ENCODE measurements at regions not wholly inside any gene's neighbourhood (a gene's known extent, or its start where the extent isn't known, plus 50 kb on each side); places are given as distances from the start of the nearest gene placed in this dataset.

DNA sequence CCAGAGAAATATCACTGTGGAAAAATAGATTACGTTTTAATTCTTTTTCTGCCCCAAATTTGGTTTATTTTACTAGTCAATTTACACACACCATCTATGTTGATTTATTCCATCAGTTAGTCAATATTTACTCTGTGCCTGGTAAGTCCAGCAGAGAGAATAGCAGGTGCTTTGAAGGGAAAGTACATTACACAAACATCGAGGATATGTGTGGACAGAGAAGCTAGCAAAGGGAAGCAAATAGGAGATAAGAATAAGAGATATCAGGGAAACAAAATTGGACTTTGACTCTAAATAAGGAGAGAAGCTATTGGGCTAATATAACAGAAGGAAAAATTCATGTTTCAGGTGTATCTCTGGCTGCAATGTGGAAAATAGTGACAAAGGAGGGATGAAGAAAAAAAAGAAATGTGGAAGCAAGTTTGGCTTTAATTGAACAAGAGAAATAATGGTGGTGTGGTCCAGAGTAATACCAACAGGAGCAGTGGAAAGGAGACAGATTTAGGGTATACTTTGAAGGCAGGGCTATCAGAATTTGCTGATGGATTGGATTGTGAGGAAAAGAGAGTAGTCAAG is 587.7 kb upstream of the CDH6 start:
- H4K20me1 ChIP-seq: no peaks in the 10 kb centered on the region

DNA sequence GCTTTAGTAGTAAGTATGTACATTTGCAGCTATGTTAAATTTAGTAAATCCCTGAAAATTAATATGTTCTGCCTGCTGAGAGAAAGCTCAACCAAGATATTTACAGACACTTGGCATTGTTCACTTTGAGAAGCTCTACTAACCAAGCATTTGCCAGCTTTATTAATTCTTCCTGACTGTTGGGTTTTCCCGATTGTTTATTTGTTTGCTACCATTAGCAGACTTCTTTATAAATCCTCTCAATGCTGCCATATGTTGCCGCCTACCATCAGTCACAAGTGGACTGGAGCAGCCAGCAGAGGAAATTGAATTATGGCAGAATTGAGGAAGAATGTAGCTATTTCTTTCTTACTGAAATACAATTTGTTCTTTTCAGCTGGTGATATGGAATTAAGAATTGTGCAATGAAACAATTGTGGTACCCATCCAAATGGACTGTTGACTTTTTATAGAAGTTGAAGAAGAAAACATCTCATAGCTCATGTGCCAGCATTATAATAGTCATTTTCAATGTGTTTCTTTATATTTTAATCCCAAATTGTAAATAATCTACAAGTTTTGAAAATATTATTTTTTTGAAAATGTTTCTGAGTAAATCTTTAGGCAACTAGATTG is 588.7 kb upstream of the CDH6 start:
- no peak overlapping the region for H3K27ac ChIP-seq
- H3K27me3 ChIP-seq: no peaks in the 10 kb centered on the region
- no peaks in the 10 kb centered on the region for H4K20me1 ChIP-seq
- no peaks in the 10 kb centered on the region for H3K9me3 ChIP-seq
- H3K4me1 ChIP-seq: no peaks in the 10 kb centered on the region
- H3K4me3 ChIP-seq: no peak overlapping the region
- H3K36me3 ChIP-seq: no peaks in the 10 kb centered on the region
- no peak overlapping the region for H3K4me2 ChIP-seq
- no peak for TF ChIP-seq Cebpa-rat (IDR thresholded peaks at IDR 0.05)
- no peak overlapping the region for H3K9ac ChIP-seq

More for the DNA sequence above, 587.7 kb upstream of the CDH6 start:
- Histone ChIP-seq H3K4me1 (no peaks in the 10 kb centered on the region), H3K4me3 (no peak overlapping the region), H3K27ac (no peak overlapping the region), H3K4me2 (no peak overlapping the region), H3K9me3 (no peaks in the 10 kb centered on the region), H3K27me3 (no peaks in the 10 kb centered on the region), H3K9ac (no peak overlapping the region), H3K36me3 (no peaks in the 10 kb centered on the region)
- no peak for TF ChIP-seq Cebpa-rat (IDR thresholded peaks at IDR 0.05)

DNA sequence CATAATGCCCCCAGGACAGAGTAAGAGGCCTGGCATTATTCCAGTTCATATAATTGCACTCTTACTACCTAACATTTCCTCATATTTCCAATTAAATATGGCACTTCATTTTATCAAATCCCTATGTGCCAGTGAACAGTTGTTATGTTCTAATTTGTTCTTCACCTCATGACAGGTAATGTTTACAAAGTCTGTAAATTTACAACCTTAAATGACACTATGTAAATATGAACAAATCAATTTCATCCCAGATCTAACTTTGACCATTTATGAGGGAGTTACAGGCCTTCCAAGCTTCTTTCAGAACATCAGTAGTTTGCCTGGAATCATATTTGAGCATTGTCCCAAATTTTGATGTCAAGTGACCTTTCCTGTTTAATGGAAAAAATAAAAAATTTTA is 592.6 kb upstream of the CDH6 start:
- no peak overlapping the region for H3K9ac ChIP-seq
- H4K20me1 ChIP-seq: no peaks in the 10 kb centered on the region
- H3K9me3 ChIP-seq: 0 out of 2 replicates have a peak, but pooled peaks cover 3% of the 10 kb centered on the region
- no peak overlapping the region for H3K4me3 ChIP-seq
- TF ChIP-seq Cebpa-rat (IDR thresholded peaks at IDR 0.05): no peak
- no peak overlapping the region for H3K4me2 ChIP-seq
- H3K36me3 ChIP-seq: no peaks in the 10 kb centered on the region
- no peaks in the 10 kb centered on the region for H3K4me1 ChIP-seq
- H3K27ac ChIP-seq: no peak overlapping the region
- no peaks in the 10 kb centered on the region for H3K27me3 ChIP-seq

DNA sequence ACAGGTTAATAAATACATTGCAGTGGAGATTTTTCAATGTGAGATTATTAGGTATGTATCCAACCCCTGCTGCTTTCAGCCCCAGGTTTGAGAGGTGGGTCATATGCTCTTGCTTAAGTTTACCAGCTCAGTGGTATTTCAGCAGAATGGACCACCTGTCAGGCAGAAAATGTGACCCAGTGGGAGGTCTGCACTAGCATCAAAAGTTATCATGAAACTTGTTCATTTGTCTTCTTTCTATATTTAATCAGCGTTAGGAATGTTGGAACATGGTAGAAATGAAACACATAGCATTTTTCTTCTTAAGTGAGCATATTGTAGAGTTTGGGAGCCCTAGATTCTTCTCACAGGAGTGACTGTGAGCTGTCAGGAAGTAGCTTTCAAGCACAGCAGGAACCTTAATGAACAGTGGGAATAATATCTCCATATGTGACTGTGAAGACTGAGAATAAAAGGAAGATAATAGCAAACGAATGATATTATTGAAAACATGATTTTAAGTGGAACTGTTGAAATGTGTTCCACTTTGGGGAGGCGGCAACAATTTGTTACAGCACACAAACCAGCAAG is 596.9 kb upstream of the CDH6 start:
- Histone ChIP-seq H3K4me2 (no peak overlapping the region), H3K4me1 (no peaks in the 10 kb centered on the region), H3K9ac (no peak overlapping the region), H4K20me1 (no peaks in the 10 kb centered on the region), H3K9me3 (peaks cover 3% of the 10 kb centered on the region; the same call in 1 of the 2 replicates), H3K27me3 (no peaks in the 10 kb centered on the region), H3K36me3 (no peaks in the 10 kb centered on the region), H3K27ac (no peak overlapping the region), H3K4me3 (no peak overlapping the region)
- TF ChIP-seq Cebpa-rat (IDR thresholded peaks at IDR 0.05): no peak

DNA sequence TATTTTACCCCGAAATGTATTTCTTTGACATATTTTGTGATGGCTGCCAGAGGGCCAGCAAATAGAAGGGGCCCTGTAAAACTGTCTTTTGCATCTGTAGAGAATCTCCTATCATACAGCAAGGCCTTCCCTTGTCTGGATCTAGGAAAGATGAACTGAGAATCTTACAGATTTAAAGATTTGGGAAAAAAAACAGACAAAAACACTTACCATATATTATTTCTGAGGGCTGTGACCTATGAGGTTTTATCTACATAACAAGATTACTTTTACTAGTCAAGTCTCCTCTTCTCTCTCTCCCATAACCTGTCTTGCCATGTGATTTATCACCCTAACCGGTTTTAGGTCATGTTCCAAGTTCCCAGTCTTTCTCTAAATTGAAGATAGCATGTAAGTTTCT is 599.2 kb upstream of the CDH6 start:
- no peaks in the 10 kb centered on the region for H3K4me1 ChIP-seq
- no peaks in the 10 kb centered on the region for H4K20me1 ChIP-seq
- H3K4me2 ChIP-seq: no peak overlapping the region

DNA sequence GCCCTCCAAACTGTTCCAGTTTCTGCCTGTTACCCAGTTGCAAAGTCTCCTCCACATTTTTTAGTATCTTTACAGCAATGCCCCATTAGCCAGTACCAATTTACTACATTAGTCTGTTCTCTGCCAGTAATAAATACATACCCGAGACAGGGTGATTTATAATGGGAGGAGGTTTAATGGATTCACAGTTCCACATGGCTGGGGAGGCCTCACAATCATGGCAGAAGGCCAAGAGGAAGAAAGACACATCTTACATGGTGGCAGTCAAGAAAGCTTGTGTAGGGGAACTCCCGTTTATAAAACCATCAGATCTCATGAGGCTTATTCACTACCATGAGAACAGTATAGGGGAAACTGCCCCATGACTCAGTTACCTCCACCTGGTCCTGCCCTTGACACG is 600.7 kb upstream of the CDH6 start:
- no peaks in the 10 kb centered on the region for H3K4me1 ChIP-seq
- no peaks in the 10 kb centered on the region for H3K36me3 ChIP-seq
- H3K9me3 ChIP-seq: no peaks in the 10 kb centered on the region; the same call in 1 of the 2 replicates
- no peak overlapping the region for H3K9ac ChIP-seq
- H3K4me3 ChIP-seq: no peak overlapping the region
- no peaks in the 10 kb centered on the region for H4K20me1 ChIP-seq
- no peaks in the 10 kb centered on the region for H3K27me3 ChIP-seq
- H3K27ac ChIP-seq: no peak overlapping the region
- TF ChIP-seq Cebpa-rat (IDR thresholded peaks at IDR 0.05): no peak
- H3K4me2 ChIP-seq: no peak overlapping the region

More for the DNA sequence above, 599.2 kb upstream of the CDH6 start:
- Histone ChIP-seq H3K9me3 (peaks cover 3% of the 10 kb centered on the region; the same call in 1 of the 2 replicates), H3K9ac (no peak overlapping the region), H3K27ac (no peak overlapping the region), H3K27me3 (no peaks in the 10 kb centered on the region), H3K36me3 (no peaks in the 10 kb centered on the region), H3K4me3 (no peak overlapping the region)
- TF ChIP-seq Cebpa-rat (IDR thresholded peaks at IDR 0.05): no peak

DNA sequence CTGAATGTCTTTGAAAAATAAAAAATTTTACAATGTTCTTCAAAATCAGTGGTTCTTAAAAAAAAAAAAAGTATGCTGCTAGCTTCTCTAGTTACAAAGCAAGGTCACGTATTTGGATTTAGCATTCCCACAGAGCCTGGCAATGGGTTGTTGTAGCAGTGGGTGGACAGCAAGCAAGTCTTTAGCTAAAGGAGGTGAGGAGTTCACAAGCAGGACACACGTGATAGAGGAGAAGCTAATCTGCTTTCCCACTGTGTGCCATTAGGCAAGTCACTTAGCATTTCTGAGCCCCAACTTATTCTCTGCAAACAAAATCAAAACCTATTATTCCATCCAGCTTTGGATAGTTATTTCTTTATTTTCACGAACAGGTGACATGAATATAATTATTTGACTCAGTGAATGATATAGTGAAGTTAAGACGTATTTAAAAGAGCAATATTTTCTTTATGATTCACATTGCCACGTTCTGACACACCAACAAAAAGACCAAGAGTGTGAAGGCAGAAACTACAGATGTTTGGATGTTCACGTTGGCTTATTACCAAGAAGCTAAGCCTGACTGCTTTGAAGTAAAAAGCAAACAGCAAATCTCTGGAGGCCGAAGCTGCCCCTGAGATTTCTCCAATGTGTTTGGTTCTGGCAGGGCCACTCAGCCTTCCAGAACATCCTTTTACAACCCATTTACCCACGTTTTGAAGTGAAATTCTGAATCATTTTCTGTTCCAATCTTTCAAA is 612.1 kb upstream of the CDH6 start:
- Histone ChIP-seq H3K36me3 (no peaks in the 10 kb centered on the region), H3K4me3 (no peak overlapping the region), H3K27me3 (no peaks in the 10 kb centered on the region), H3K4me2 (no peak overlapping the region), H3K9ac (no peak overlapping the region), H3K27ac (no peak overlapping the region), H4K20me1 (no peaks in the 10 kb centered on the region), H3K9me3 (no peaks in the 10 kb centered on the region), H3K4me1 (peaks cover 7% of the 10 kb centered on the region; the same call in 1 of the 2 replicates)
- TF ChIP-seq Cebpa-rat (IDR thresholded peaks at IDR 0.05): no peak

DNA sequence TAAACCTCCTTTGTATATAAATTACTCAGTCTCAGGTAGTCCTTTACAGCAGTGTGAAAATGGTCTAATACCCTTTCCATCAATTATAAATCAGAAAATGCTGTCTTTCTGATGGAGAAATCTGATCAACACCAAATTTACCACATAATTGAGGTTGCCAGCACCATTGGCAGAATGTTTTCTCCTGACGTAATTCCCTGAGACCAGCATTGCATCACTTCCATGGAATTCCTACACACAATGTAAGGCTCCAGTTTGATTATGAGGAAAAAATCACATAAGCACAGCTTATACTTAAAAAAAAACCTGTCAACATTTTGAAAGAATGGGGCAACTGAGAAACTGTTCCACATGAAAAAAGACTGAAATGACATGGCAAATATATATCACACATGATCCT is 618.7 kb upstream of the CDH6 start:
- no peak for TF ChIP-seq Cebpa-rat (IDR thresholded peaks at IDR 0.05)
- Histone ChIP-seq H4K20me1 (no peaks in the 10 kb centered on the region), H3K9ac (no peak overlapping the region), H3K4me3 (no peak overlapping the region), H3K9me3 (no peaks in the 10 kb centered on the region), H3K27ac (no peak overlapping the region), H3K4me1 (no peaks in the 10 kb centered on the region), H3K4me2 (no peak overlapping the region), H3K36me3 (no peaks in the 10 kb centered on the region), H3K27me3 (no peaks in the 10 kb centered on the region)

DNA sequence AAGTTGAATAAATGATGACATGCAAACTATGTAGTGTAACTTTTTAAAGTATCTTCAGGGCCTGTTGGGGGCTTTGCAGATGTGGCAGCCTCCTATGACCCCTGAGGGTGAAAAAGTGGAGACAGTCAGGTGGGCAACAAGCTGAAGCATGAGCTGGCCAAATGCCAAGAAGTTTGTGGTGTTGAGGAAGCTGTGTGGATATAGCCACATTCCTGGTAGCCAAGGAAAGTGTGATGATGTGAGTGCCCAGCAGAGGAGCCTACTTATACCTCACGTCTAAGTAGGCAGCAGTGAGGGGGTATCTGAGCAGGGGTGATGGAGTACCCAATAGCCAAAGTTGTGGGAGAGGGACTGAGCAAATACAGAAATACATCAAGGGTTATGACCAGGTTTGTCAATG is 621.2 kb upstream of the CDH6 start:
- Histone ChIP-seq H3K27ac (no peak overlapping the region), H3K4me1 (no peaks in the 10 kb centered on the region), H3K36me3 (no peaks in the 10 kb centered on the region), H3K27me3 (no peaks in the 10 kb centered on the region), H3K9ac (no peak overlapping the region), H3K4me2 (no peak overlapping the region), H4K20me1 (no peaks in the 10 kb centered on the region), H3K9me3 (no peaks in the 10 kb centered on the region), H3K4me3 (no peak overlapping the region)
- TF ChIP-seq Cebpa-rat (IDR thresholded peaks at IDR 0.05): no peak

DNA sequence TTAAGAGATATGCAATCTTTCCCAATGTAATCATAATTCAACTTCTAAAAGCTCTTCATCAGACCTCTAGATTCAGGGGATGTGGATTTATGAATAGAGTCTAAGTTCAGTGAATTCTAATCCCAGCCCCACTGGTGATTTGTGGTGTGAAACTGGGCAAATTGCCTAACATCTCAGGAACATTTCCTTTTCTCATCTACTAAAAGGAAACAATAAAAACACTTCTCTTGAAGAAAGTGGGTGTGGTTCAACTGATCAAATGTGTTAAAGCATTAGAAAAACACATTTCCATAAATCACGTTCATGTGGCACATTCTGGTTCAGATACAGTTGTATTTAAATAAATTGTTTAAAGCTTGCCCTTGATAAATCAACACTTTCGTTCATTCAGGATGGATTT is 631.7 kb upstream of the CDH6 start:
- Histone ChIP-seq H4K20me1 (no peaks in the 10 kb centered on the region), H3K9ac (no peak overlapping the region), H3K4me2 (no peak overlapping the region), H3K4me3 (no peak overlapping the region), H3K36me3 (no peaks in the 10 kb centered on the region), H3K27me3 (no peaks in the 10 kb centered on the region), H3K27ac (no peak overlapping the region), H3K4me1 (no peaks in the 10 kb centered on the region), H3K9me3 (no peaks in the 10 kb centered on the region)
- TF ChIP-seq Cebpa-rat (IDR thresholded peaks at IDR 0.05): no peak

Data from BLaER1 (cell line).